ENCODE measurements at regions not wholly inside any gene's neighbourhood (a gene's known extent, or its start where the extent isn't known, plus 50 kb on each side); places are given as distances from the start of the nearest gene placed in this dataset.
"Not testable (repeated sequence)": the region's sequence is repeated elsewhere in the genome, so short reads cannot be mapped to it uniquely, and the experiment has no call there.

GRCh38 chr2:16250056-16250425, 309.7 kb downstream of the MYCN start:
- DNase-seq: no peak

DNA sequence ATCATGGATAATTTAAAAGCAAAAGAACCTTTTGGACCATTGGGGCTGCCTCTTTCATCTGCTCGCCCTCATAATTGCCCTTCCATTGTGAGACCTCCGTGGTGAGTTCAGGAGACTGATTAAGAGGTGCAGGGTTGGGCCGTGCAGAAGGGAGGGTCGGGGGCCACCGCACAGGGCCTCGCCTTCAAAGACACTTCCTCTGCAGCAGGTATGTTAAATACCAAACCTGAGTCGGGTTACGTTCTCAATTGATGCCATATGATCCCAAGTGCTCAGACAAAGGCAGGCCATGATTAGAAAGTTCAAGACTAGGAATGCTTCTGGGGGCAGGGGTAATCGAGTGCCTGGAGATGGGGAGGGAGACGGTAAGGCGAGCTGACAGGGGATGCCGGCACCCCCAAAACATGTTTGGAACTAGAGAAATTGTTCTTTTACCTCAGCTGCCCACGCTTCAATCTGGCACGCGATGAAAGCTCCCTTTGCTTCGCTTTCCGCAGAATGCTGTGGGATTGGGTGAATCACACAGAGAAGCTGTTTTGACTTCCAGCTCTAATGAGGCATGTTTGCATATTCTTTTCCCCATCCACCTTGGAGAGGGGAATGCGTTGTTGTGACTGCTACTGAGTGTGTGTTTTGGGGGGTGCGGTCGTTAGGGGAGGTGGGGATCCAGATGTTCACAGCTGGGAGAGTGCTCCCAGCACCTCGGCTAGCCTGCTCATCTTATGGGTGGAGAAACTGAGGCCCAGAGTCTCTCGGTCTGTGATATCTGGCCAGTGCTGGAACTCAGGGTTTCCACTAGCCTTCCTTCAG, 309.1 kb downstream of the MYCN start:
- DNase-seq: no peak

DNA sequence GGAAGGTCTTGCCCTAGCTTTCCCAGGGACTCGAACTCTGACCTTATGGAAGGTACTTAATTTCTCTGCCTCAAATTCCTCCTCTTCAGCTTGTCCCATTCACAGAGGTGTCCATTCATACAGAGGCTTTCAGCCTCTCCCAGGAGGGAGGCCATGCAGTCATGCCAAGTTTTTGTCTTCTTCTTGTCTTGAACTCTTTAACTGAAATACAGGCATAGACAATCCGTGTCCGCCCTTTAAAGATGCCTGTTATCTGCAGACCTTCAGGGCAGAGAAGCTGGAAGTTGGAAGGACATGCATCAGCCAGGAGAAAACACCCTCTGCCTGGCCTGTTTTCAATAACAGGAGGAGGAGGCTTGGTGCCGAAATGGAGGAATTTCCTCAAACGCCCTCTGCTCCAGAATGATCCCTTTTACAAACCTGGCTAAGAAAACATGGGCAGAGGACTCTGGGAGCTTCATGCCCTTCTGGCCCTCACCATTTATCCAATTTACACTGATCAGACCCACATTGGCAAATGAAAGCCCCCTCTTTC, 308.3 kb downstream of the MYCN start:
- DNase-seq: no peak

GRCh38 chr2:16247326-16248122, 307.2 kb downstream of the MYCN start:
- DNase-seq: no peak

DNA sequence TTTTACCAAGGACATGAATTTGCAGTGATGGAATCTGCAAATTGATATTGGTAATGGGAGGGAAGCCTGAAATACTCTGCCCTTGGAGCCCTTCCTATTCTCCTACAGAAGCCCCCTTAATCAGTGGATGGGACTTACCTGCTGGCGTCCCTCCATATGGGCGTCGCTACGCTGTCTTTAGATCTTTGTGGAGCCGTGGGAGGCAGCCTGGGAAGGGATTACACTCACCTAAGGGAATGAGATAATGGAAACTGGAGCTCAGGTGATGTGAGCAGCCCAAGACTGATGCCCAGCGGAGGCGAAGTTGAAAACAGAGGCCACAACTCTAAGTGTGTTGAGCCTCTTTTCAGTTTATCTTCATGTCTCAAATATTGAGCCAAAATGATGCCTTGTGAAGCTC, 306.6 kb downstream of the MYCN start:
- DNase-seq: no peak

DNA sequence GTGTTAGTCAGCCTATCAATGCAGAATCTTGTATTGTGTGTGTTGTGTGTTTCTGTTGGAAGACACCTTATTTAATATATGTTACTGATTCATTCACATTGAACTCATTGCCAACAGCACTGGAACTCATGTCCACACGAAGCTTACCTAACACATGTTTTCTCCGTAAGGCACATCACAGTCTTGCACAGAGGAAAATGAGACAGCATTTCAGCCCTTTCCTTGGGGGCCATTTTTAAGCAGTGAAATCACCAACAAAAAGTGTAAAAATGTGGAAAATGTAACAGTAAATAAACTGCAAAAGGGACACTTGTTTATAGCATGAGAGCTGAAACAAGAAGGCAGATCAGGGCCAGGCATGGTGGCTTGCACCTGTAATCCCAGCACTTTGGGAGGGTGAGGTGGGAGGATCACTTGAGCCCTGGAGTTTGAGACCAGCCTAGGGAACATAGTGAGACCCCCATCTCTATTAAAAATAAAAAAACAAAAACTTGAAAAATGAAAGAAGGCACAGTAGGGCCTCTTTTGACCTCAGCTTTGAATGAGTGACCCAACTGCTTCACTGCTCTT, 306.0 kb downstream of the MYCN start:
- DNase-seq: no peak

DNA sequence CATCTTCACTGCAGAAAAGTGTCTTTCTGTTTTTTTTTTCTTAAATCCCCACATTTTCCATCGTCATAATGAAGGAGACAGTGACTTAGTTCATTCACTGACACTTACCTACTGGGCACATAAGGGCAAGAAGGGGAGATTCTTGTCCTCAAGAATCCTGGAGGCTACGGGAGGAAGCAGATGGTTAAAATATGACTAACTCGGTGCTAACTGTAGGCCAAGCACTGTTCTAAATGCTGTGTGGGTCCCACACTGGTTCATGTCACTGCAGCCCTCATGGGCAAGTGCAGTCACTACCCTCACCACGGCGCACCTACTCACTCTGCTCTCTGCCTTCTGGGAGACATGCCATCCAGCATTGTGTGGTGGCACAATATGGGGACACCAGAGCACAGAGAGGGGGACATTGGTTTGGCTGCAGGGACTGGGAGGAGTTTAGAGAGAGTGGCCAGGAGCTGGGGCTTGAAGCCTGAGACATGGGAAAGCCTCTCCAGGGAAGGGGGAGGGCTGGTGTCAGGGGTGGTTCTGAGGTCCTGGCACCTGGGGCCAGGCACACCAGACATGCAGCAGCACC, 305.2 kb downstream of the MYCN start:
- DNase-seq: no peak

- no peak for DNase-seq
These were observed 304.6 kb downstream of the MYCN start for GRCh38 chr2:16244966-16245320.

DNA sequence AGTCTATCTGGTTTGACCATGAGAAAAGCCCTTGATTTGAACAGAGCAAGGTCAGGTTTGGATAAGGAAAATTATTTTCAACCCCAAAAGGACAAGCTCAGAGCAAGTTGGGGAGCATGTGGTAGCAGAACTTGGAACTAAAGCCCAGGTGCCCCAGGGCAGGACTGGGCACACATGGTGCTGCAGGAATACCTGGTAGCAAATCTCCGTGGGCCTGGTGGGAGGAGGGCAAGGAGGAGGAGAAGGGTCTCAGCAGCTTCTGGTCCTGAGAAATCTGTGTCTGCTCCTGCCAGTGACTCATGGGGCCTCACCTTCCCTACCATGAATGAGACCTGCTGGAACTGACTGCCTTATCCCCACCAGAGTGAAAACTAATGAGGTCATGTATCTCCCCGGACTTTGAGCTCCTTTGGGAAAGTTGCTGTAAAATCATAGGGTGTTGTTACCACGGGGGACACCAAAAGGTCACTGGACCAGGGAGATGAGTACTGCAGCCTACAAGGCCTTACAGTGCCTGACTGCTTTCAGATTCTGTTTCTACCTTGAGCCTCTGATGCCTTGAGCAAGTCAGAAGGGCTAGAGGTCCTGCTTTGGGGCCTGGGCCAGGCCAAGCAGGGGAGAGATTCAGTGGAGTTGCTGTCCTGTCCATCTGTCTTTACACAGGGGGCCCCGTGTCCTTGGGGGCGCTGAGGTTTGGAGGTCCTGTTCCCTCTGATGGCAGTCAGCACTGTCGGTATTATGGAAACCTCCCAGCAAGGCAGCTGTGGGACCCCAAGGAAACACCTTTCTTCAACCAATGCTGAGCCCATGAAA, 304.0 kb downstream of the MYCN start:
- DNase-seq: no peak

- no peak for DNase-seq
These were observed 303.2 kb downstream of the MYCN start for GRCh38 chr2:16243411-16243996.

GRCh38 chr2:16242906-16243305, 302.6 kb downstream of the MYCN start:
- DNase-seq: no peak

GRCh38 chr2:16241166-16242160, 301.1 kb downstream of the MYCN start:
- DNase-seq: no peak

GRCh38 chr2:16240402-16240801, 300.1 kb downstream of the MYCN start:
- no peak for DNase-seq

- no peak for DNase-seq
These were observed 299.0 kb downstream of the MYCN start for GRCh38 chr2:16239296-16239850.

DNA sequence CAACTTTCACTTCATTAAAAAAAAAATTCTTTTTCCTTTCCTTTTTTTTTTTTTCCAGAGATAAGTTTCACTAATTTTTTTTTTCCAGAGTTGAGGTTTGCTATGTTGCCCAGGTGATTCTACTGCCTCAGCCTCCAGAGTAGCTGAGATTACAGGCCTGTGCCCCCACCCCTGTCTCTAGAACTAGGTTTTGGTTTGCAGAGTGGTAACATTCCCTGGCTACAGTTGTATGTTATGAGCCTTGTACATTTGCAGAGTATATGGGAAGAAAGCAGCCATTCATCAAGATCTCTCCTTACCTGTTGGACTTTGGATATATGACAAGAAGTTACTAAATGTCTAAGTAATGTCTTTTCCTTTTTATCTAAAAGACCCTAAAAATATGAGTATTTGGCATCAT, 298.4 kb downstream of the MYCN start:
- DNase-seq: no peak

- DNase-seq: no peak
These were observed 297.8 kb downstream of the MYCN start for GRCh38 chr2:16238001-16238761.

DNA sequence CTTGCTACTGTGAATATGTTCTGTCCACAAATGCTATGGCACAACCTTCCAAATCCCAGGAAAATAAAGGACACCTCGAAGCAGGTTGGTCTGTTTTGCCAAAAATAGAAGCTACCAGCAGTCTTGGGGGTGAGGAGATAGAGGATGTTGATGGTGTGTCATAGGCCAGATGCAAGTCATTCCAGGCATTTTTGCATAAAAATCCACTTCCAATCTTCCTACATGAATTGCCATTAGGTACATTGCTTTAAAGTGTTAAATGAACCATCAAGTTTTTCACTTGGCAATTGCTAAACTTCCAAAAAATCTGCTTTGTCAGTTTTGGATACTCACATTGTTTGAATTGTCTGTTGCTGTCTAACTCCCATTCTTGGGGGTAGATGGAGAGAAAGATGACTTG, 295.4 kb downstream of the MYCN start:
- DNase-seq: no peak

DNA sequence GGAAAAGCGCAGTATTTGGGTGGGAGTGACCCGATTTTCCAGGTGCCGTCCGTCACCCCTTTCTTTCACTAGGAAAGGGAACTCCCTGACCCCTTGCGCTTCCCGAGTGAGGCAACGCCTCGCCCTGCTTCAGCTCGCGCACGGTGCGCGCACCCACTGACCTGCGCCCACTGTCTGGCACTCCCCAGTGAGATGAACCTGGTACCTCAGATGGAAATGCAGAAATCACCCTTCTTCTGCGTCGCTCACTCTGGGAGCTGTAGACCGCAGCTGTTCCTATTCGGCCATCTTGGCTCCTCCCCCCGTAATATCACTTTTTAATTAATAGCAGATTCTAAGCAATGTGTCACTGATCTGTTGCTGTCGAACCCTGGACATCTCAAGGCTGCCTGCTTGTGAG, 294.9 kb downstream of the MYCN start:
- not testable (repeated sequence) for DNase-seq

DNA sequence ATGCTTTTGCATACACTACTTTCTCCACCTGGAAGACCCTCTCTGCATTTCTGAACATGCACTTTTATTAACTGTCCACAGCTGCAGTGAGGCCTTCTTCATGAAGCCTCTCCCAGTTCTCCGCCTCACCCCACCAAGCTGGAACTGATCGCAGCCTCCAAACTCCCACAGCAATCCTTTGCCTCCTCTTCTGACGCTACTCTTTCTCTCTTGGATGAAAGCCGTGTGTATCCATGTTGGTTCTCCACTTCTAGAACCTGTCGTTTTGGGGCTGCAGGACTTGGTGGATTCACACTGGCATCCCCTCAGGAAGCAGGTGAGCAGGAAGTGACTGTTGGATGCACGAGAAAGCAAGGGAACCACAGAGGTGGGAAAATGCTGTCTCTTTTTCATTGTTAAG, 288.6 kb downstream of the MYCN start:
- DNase-seq: no peak

DNA sequence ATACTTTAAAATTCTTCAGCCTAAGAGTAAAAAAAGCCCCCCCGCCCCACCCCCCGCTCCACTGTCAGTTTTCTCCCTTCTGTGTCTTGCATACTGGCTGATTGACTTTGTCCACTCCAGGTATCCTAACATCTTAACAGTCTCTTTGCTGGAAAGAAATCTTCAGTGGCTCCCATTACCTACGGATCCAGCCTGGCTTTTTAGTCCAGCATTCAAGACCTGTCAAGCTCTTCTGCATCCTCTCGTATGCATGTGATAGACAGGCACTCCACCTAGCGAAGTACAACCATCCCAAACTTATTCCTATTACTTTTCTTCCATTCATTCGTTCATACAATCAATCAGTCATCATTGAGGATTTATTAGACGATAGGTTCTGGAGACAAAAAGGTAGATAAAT, 288.1 kb downstream of the MYCN start:
- no peak for DNase-seq

Measured in activated CD4-positive, alpha-beta T cell treated with anti-CD3 and anti-CD28 coated beads for 4 hours (primary cell).